ENCODE measurements at regions not wholly inside any gene's neighbourhood (a gene's known extent, or its start where the extent isn't known, plus 50 kb on each side); places are given as distances from the start of the nearest gene placed in this dataset.

DNA sequence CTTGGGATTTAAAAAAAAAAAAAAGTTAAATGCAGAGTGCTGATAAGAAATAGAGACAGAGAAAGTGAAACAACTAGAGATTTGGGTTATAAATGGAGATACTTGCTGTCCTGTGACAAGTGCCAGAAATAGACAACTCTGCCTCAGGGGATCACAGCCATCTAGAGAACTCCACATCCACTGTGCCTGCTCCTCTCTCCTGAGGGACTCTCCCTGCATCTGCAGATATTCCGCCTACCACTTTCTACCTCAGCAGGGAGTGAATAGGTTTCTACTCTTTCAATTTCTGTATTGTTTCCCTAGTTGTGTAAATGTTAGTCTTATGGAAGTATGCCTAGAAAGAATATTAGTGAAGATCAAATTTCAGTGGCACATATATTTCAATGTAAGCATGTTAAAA lies 307.2 kb downstream of the HTR1A start:
- H3K36me3 Mint-ChIP-seq (ENCODE audit: low read depth, unreplicated experiment) = no peaks in the 10 kb centered on the region
- no peak overlapping the region for H3K27ac Mint-ChIP-seq (ENCODE audit: unreplicated experiment)
- H3K9me3 Mint-ChIP-seq (ENCODE audit: unreplicated experiment) = no peaks in the 10 kb centered on the region
- TF ChIP-seq, protein P1, sequence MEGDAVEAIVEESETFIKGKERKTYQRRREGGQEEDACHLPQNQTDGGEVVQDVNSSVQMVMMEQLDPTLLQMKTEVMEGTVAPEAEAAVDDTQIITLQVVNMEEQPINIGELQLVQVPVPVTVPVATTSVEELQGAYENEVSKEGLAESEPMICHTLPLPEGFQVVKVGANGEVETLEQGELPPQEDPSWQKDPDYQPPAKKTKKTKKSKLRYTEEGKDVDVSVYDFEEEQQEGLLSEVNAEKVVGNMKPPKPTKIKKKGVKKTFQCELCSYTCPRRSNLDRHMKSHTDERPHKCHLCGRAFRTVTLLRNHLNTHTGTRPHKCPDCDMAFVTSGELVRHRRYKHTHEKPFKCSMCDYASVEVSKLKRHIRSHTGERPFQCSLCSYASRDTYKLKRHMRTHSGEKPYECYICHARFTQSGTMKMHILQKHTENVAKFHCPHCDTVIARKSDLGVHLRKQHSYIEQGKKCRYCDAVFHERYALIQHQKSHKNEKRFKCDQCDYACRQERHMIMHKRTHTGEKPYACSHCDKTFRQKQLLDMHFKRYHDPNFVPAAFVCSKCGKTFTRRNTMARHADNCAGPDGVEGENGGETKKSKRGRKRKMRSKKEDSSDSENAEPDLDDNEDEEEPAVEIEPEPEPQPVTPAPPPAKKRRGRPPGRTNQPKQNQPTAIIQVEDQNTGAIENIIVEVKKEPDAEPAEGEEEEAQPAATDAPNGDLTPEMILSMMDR (IDR thresholded peaks at IDR 0.05; ENCODE audit: unreplicated experiment) = no peak
- DNase-seq (ENCODE audit: low spot score) = no peak
- peaks cover 4% of the 10 kb centered on the region for H3K4me1 Mint-ChIP-seq (ENCODE audit: unreplicated experiment)
- no peaks in the 10 kb centered on the region for H3K27me3 Mint-ChIP-seq (ENCODE audit: unreplicated experiment)
- H3K4me3 Mint-ChIP-seq (ENCODE audit: unreplicated experiment) = no peak overlapping the region

DNA sequence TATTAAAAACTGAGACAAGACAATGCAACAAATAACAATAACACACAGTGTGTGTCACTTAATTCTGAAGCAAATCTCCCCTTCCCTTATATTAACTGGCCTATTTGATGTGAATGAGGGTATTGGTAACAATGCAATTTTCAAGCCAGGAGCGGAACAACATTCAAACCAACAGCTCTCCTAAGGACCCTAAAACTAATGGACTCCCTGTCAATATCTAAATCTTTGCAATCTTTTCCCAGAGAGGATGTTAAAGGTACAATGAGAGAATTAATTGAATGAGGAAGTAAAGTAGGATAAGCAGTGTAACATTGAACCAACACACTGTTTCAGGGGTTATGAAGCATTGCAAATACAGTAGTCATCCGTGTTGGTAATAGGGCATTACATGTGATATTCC lies 311.7 kb downstream of the HTR1A start:
- H3K4me1 Mint-ChIP-seq (ENCODE audit: unreplicated experiment) = peaks cover 3% of the 10 kb centered on the region
- no peaks in the 10 kb centered on the region for H3K9me3 Mint-ChIP-seq (ENCODE audit: unreplicated experiment)
- TF ChIP-seq, protein P1 (IDR thresholded peaks at IDR 0.05; ENCODE audit: unreplicated experiment) = no peak
- H3K4me3 Mint-ChIP-seq (ENCODE audit: unreplicated experiment) = no peak overlapping the region
- H3K27ac Mint-ChIP-seq (ENCODE audit: unreplicated experiment) = no peak overlapping the region
- no peaks in the 10 kb centered on the region for H3K27me3 Mint-ChIP-seq (ENCODE audit: unreplicated experiment)
- peaks cover 3% of the 10 kb centered on the region for H3K36me3 Mint-ChIP-seq (ENCODE audit: low read depth, unreplicated experiment)
- DNase-seq (ENCODE audit: low spot score) = no peak

DNA sequence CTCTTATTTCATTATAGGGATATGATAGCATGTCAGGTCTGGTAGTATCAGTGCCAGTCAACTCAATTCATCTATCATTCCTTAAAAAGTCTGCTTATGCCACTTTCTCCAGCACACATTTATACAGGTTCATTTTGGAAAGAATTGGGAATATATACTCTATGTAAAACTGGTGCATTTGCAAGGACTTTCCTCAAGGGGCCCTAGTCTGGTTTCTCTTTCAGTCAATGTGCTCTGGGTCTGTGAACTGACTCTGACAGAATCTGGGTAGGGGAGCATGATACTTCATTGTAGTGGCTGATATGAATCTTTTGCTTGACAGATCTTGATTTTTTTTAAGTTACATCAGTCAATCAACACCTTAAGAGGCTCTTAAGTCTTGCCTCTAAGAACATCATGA lies 313.9 kb downstream of the HTR1A start:
- H3K27ac Mint-ChIP-seq (ENCODE audit: unreplicated experiment) = no peak overlapping the region
- no peaks in the 10 kb centered on the region for H3K27me3 Mint-ChIP-seq (ENCODE audit: unreplicated experiment)
- DNase-seq (ENCODE audit: low spot score) = no peak
- no peak overlapping the region for H3K4me3 Mint-ChIP-seq (ENCODE audit: unreplicated experiment)
- TF ChIP-seq, protein P1 (IDR thresholded peaks at IDR 0.05; ENCODE audit: unreplicated experiment) = no peak
- H3K9me3 Mint-ChIP-seq (ENCODE audit: unreplicated experiment) = no peaks in the 10 kb centered on the region
- peaks cover 3% of the 10 kb centered on the region for H3K36me3 Mint-ChIP-seq (ENCODE audit: low read depth, unreplicated experiment)
- H3K4me1 Mint-ChIP-seq (ENCODE audit: unreplicated experiment) = peaks cover 4% of the 10 kb centered on the region

DNA sequence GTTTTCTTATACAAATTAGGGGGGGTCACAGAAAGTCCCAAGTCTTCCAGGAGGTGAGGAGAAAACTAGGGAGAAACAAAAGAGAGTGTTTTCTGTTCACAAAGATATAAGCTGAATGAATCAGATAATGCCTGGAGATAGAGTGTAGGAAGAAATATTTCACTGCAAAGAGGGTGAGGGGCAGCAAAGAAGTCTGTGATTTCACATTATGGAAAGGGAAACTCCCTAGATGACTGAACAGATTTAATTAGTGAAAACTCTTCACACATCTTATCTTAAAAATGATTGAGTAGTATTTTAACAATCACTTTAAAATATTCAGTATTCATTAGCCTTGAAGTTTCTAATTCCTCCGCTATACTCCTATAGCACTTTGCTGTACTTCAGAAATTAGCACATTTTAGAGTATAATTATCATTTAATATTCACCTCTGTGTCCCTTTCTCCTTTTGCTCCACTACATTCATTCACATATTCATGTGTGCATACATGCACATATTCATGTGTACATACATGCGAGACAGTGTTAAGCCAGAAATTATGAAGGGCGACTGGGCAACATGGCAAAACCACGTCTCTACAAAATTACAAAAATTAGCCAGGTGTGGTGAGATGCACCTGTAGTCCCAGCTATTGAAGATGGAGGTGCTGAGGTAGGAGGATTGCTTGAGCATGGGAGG lies 332.2 kb downstream of the HTR1A start:
- Mint-ChIP-seq H3K27ac (ENCODE audit: unreplicated experiment) (no peak overlapping the region), H3K27me3 (ENCODE audit: unreplicated experiment) (no peaks in the 10 kb centered on the region), H3K4me1 (ENCODE audit: unreplicated experiment) (no peaks in the 10 kb centered on the region), H3K4me3 (ENCODE audit: unreplicated experiment) (no peak overlapping the region), H3K36me3 (ENCODE audit: low read depth, unreplicated experiment) (no peaks in the 10 kb centered on the region), H3K9me3 (ENCODE audit: unreplicated experiment) (no peaks in the 10 kb centered on the region)
- DNase-seq (ENCODE audit: low spot score) = no peak
- TF ChIP-seq, protein P1 (IDR thresholded peaks at IDR 0.05; ENCODE audit: unreplicated experiment) = no peak

DNA sequence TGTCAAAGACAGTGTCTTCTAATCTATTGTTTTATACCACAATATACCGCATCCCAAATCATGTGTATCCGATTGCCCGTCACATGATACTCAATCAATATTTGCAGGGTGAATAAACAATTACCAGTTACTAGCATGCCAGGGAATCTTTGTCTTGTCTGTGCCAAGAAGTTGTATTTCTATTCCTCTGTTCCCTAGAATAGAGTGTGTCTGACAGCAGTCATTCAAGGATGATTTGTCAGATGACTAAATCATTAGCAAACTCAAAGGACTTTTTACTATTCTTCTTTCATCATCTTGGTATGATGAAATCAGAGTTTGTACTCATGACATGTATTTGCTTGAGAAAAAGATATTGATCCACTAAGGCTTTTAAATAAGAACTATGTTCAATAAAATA lies 348.8 kb downstream of the HTR1A start:
- no peak for DNase-seq (ENCODE audit: low spot score)
- H3K9me3 Mint-ChIP-seq (ENCODE audit: unreplicated experiment) = no peaks in the 10 kb centered on the region
- H3K36me3 Mint-ChIP-seq (ENCODE audit: low read depth, unreplicated experiment) = no peaks in the 10 kb centered on the region
- no peak overlapping the region for H3K27ac Mint-ChIP-seq (ENCODE audit: unreplicated experiment)
- H3K27me3 Mint-ChIP-seq (ENCODE audit: unreplicated experiment) = no peaks in the 10 kb centered on the region
- H3K4me3 Mint-ChIP-seq (ENCODE audit: unreplicated experiment) = no peak overlapping the region
- H3K4me1 Mint-ChIP-seq (ENCODE audit: unreplicated experiment) = no peaks in the 10 kb centered on the region
- TF ChIP-seq, protein P1 (IDR thresholded peaks at IDR 0.05; ENCODE audit: unreplicated experiment) = no peak
